ENCODE measurements at regions not wholly inside any gene's neighbourhood (a gene's known extent, or its start where the extent isn't known, plus 50 kb on each side); places are given as distances from the start of the nearest gene placed in this dataset.

GRCh38 chr5:3530251-3530650 lies 65.4 kb upstream of the IRX1 start:
- TF ChIP-seq, protein P1, sequence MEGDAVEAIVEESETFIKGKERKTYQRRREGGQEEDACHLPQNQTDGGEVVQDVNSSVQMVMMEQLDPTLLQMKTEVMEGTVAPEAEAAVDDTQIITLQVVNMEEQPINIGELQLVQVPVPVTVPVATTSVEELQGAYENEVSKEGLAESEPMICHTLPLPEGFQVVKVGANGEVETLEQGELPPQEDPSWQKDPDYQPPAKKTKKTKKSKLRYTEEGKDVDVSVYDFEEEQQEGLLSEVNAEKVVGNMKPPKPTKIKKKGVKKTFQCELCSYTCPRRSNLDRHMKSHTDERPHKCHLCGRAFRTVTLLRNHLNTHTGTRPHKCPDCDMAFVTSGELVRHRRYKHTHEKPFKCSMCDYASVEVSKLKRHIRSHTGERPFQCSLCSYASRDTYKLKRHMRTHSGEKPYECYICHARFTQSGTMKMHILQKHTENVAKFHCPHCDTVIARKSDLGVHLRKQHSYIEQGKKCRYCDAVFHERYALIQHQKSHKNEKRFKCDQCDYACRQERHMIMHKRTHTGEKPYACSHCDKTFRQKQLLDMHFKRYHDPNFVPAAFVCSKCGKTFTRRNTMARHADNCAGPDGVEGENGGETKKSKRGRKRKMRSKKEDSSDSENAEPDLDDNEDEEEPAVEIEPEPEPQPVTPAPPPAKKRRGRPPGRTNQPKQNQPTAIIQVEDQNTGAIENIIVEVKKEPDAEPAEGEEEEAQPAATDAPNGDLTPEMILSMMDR (IDR thresholded peaks at IDR 0.05; ENCODE audit: insufficient read depth, missing control alignments) = no peak
- DNase-seq (ENCODE audit: insufficient read length, low spot score) (no peak), FAIRE-seq (no peak)

- FAIRE-seq (no peak), DNase-seq (ENCODE audit: insufficient read length, low spot score) (no peak)
- TF ChIP-seq, protein P1 (IDR thresholded peaks at IDR 0.05; ENCODE audit: insufficient read depth, missing control alignments) = no peak
Measured at GRCh38 chr5:3526551-3527185, 69.0 kb upstream of the IRX1 start.

- no peak for DNase-seq (ENCODE audit: insufficient read length, low spot score)
- FAIRE-seq = no peak
- TF ChIP-seq, protein P1 (IDR thresholded peaks at IDR 0.05; ENCODE audit: insufficient read depth, missing control alignments) = no peak
Measured at GRCh38 chr5:3522491-3522890, 73.1 kb upstream of the IRX1 start.

DNA sequence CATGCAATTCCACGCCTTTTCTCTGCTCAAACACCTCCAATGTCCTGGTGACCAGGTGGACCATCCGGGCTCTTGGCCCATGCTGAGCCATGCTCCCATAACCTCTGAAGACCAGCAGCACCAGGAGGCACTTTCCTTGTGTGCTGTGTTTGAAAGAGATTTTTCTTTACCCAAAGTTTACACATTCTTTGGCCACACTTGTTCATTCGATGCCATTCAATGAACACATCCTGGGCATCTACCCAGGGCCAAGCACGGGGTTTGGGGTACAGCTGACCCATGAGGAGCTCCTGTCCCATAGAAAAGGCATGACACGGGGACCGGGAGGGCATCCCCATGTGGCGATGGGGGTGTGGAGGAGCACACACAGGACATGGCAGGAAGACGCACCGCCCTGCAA lies 77.1 kb upstream of the IRX1 start:
- TF ChIP-seq, protein P1 (IDR thresholded peaks at IDR 0.05; ENCODE audit: insufficient read depth, missing control alignments) = no peak
- DNase-seq (ENCODE audit: insufficient read length, low spot score) (no peak), FAIRE-seq (no peak)

DNA sequence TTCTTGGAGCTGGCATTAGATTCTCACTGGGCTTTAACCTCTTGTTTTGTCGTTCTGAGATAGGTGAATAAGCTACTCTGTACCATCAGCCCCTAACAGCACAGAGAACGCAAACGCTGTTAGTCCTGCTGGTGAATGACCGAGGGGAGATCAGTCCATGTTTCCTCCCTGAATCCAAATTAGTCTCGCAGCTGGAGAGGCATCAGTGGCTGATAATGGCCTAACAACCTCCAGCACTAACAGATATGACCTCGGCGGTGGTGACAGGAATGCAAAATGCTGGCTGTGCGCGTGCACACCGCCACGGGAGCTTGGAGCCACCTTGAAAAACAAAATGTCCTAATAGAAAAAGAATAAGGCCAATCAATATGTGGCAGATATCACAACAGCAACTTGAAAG lies 77.6 kb upstream of the IRX1 start:
- no peak for FAIRE-seq
- TF ChIP-seq, protein P1 (IDR thresholded peaks at IDR 0.05; ENCODE audit: insufficient read depth, missing control alignments) = no peak
- no peak for DNase-seq (ENCODE audit: insufficient read length, low spot score)

- DNase-seq (ENCODE audit: insufficient read length, low spot score) (no peak), FAIRE-seq (no peak)
- TF ChIP-seq, protein P1 (IDR thresholded peaks at IDR 0.05; ENCODE audit: insufficient read depth, missing control alignments) = no peak
Measured at GRCh38 chr5:3517348-3517747, 78.3 kb upstream of the IRX1 start.

- DNase-seq (ENCODE audit: insufficient read length, low spot score) = no peak
- FAIRE-seq = no peak
- TF ChIP-seq, protein P1 (IDR thresholded peaks at IDR 0.05; ENCODE audit: insufficient read depth, missing control alignments) = no peak
Measured at GRCh38 chr5:3512361-3513095, 83.1 kb upstream of the IRX1 start.
